HuH-7 (cell line): ENCODE measurements at regions not wholly inside any gene's neighbourhood (a gene's known extent, or its start where the extent isn't known, plus 50 kb on each side); places are given as distances from the start of the nearest gene placed in this dataset.
"Not testable (repeated sequence)": the region's sequence is repeated elsewhere in the genome, so short reads cannot be mapped to it uniquely, and the experiment has no call there.

Experiments
- DNase-seq: peaks from one replicate; pipeline ENCODE4 v3.0.0; 2011; ENCODE audit warnings: low spot score

- not testable (repeated sequence) for DNase-seq
Observed at GRCh38 chr6:142016666-142017065, 116.1 kb upstream of the GJE1 start.

GRCh38 chr6:142015463-142015862 is 117.3 kb upstream of the GJE1 start:
- DNase-seq = not testable (repeated sequence)

GRCh38 chr6:142015011-142015410 is 117.7 kb upstream of the GJE1 start:
- DNase-seq = no peak

- no peak for DNase-seq
Observed at GRCh38 chr6:142014515-142014914, 118.2 kb upstream of the GJE1 start.

DNA sequence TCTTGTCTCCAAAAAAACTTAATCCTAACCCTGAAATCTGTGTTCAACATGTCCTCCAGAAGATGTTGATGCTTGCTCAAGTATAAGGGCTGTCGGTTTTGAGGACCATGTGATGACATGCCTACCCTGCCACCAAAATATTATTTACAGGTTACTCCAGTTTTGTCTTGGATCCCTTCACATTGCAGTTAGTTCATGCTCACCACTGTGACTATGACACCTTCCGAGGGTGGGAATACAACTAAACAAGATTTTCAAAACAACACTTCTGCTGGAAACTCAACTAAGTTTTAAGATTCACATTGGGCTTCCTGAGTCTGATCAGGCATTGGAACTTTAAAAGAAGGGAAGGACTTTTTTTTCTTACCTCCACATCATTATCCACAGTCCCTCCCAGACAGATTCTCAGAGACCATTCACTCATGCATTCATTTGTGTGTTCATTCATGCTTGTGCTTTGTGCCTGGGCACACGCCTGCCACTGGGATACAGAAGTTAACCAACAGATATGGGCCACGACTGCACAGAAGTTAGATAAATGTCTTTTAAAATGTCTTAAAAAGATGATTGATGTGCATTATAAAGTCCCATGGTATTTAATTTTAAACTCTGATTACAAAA is 118.7 kb upstream of the GJE1 start:
- DNase-seq = no peak

DNA sequence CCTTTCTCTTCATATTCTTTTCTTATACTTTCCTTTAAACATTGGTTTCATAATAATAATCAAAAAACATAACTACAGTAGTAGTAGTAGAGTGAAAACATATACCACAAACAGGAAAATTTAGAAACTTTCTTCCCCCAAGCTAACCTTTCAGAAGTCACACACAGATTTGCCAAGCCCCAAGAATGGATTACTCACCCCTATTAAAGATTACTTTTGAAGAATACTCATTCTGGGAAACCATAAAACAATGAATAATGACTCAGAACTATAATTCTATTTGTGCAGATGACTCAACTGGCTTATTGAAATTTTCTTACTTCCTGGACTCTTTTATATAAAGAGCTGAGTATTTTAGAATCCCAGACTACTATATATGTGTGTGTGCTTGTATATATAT is 119.4 kb upstream of the GJE1 start:
- no peak for DNase-seq

GRCh38 chr6:142011775-142012174 is 121.0 kb upstream of the GJE1 start:
- no peak for DNase-seq

- DNase-seq = no peak
Observed at GRCh38 chr6:142011156-142011555, 121.6 kb upstream of the GJE1 start.

DNA sequence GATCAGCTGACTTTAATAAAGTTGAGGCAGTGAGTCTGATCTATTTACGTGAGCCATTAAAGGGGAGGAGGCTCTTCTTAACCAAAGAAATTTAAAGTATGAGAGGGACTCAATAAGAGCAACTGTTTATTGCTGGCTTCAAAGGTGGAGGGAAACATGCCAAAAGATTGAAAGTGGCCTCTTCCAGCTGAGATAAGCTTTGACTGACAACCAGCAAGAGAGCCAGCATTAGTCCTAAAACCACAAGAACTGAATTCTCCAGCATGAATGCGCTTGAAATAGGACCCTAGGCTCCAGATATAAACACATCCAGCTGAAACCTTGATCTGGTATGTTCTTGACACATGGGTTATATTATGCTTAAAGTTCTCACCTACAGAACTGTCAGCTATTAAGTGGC is 123.1 kb upstream of the GJE1 start:
- DNase-seq = no peak

DNA sequence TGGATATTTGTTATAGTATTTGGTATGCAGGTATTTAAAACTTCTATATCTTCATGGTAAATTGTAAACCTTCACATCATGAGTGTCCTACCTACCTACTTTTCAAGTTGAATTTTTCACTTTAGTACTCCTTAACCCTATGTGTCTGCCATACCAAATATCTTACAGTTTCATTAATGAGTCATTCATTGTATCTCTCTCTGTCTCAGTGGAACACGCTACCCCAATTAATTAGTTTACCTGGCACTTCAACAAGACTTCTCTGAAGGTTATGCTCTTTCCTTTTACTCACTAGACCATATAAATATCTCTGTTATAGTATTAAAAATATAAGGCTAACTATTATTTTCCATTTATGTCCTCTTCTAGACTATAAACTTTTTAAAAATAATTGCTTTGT is 123.9 kb upstream of the GJE1 start:
- DNase-seq = no peak

GRCh38 chr6:142008016-142008735 is 124.5 kb upstream of the GJE1 start:
- DNase-seq = no peak

DNA sequence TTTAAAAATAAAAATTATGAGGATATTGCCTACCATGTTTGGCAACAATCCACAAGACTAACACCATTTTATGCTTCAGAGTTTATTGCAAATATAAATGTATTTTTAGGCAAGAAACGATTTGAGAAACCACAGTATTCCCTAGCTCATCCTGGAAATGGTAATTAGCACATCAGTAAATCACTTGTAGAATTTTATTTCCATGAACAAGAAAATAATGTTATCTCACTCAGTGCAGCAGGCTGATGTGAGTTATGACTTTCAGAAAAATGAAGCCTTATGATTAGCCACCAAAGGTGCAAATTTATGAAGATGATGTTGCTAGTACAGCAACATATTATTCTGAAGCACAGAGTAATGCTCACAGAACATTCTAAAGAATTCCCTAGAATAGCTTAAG is 127.7 kb upstream of the GJE1 start:
- no peak for DNase-seq

- DNase-seq = no peak
Observed at GRCh38 chr6:142002825-142003405, 129.8 kb upstream of the GJE1 start.

- no peak for DNase-seq
Observed at GRCh38 chr6:141996823-141997222, 135.9 kb upstream of the GJE1 start.

- no peak for DNase-seq
Observed at GRCh38 chr6:141992109-141992508, 140.6 kb upstream of the GJE1 start.

- DNase-seq = no peak
Observed at GRCh38 chr6:141990840-141991239, 141.9 kb upstream of the GJE1 start.

- DNase-seq = no peak
Observed at GRCh38 chr6:141989706-141989959, 143.1 kb upstream of the GJE1 start.

GRCh38 chr6:141988954-141989705 is 143.6 kb upstream of the GJE1 start:
- DNase-seq = peak; percentile 51

- DNase-seq = no peak
Observed at GRCh38 chr6:141988327-141988726, 144.4 kb upstream of the GJE1 start.

DNA sequence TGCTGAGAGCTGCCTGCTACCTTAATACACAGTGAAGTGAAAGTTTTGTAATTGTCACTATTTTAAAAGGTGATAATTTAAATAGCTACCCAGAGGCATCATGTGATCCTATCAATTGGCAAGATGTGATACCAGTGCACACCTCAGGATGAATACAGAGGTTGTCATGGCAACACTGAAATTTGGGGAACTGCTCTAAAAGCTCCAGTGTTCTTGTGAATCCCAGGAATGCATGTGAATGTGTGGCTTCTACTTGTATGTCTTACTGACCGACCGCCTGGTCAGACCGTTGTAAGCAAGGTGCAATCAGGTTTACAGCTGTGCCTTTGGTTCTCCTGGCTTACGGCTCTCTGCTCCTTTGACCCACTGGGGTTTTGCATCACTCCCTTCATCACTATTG is 146.3 kb upstream of the GJE1 start:
- DNase-seq = no peak

DNA sequence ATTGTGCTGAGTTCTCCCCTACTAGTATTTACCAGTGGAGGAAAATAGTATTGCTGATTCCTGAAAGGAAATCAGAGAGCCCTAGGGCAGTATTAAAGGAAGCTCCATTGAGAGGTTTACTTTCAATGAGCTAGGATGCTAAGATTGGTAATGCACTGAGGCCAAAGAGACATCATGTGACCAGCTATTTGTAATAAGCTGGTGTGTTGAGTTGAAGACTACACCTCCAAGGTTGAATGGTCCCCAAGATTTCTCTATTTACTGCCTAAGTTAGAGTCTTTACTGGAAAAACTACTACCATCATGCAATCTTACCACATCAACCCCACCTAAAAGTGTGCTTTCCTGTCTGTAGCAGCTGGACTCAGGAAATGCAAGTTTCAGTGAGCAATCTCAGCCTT is 151.5 kb upstream of the GJE1 start:
- DNase-seq = no peak

DNA sequence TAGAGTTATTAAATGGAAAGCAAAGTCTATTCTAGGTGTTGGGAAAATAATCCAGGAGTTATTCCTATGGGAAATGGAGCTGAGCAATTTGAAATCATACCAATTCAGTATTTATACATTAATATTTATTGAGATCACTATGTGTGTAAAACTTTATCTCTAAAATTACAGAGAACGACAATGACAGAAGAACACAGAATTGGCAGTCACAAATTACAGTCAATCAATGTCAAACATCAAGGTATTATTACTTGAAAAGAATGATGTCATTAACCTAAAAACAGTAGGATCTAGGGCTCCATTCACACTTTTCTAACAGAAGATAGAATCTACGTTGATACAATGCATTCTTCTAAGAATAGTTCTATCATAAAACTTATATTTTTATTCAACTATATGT is 154.9 kb upstream of the GJE1 start:
- no peak for DNase-seq

- no peak for DNase-seq
Observed at GRCh38 chr6:141976994-141977393, 155.7 kb upstream of the GJE1 start.
